ENCODE measurements at regions not wholly inside any gene's neighbourhood (a gene's known extent, or its start where the extent isn't known, plus 50 kb on each side); places are given as distances from the start of the nearest gene placed in this dataset.

DNA sequence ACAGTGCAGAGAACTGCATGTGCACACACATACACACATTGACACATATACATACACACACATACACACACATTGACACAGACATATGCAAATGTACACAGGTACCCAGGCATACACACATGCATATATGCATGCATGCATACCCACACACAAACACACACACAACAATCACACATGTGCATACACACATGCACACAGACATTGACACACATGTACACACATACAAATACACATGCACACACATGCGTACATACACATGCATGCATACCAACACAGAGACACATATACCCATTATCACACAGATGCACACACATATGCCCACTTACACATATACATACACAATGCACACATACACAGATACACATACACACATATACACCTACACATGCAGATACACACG, 299.6 kb upstream of the ADCY2 start:
- Histone ChIP-seq H4K91ac (replicated peaks; ENCODE audit: insufficient read length, low read length) (peak overlapping the region; percentile 17), H3K4me3 (ENCODE audit: extremely low read depth in 1 of 4, insufficient read depth in 2 of 4, low read depth in 3 of 4, low read length in 4 of 4) (no peak overlapping the region), H2AK5ac (ENCODE audit: low read depth, low read length) (no peak overlapping the region), H4K20me1 (replicated peaks in 1 of 2; ENCODE audit: control insufficient read depth in 1 of 2, insufficient read depth in 2 of 2, low read length in 2 of 2) (peaks cover 0 to 4% of the 10 kb centered on the region in 2 experiments), H4K5ac (ENCODE audit: insufficient read length, low read depth, low read length) (no peak overlapping the region), H3K27ac (ENCODE audit: low read depth, low read length) (no peak overlapping the region), H2BK5ac (ENCODE audit: low read depth, low read length) (no peak overlapping the region), H2AFZ (ENCODE audit: low read length) (no peak overlapping the region), H3K9me3 (ENCODE audit: insufficient read depth in 2 of 2, low read depth in 1 of 2, low read length in 1 of 2) (no peaks in the 10 kb centered on the region), H2BK15ac (ENCODE audit: low read length) (no peak overlapping the region), H3K79me2 (ENCODE audit: control insufficient read depth in 1 of 2, insufficient read depth in 2 of 2, low read length in 2 of 2) (no peaks in the 10 kb centered on the region), H3K56ac (replicated peaks; ENCODE audit: insufficient read length, low read depth, low read length) (no peak overlapping the region), H3K9ac (replicated peaks in 1 of 4; ENCODE audit: extremely low read depth in 1 of 4, low read depth in 3 of 4, low read length in 3 of 4) (no peak overlapping the region), H2BK20ac (ENCODE audit: low read length) (no peak overlapping the region), H3K79me1 (ENCODE audit: low read depth, low read length) (no peaks in the 10 kb centered on the region), H3K23ac (ENCODE audit: insufficient read length) (no peak overlapping the region), H3K36me3 (ENCODE audit: control insufficient read depth in 2 of 4, insufficient read depth in 4 of 4, low read length in 3 of 4) (no peaks in the 10 kb centered on the region), H3K4ac (replicated peaks; ENCODE audit: insufficient read length, low read depth, low read length) (no peak overlapping the region), H2BK120ac (replicated peaks; ENCODE audit: low read depth, low read length) (no peak overlapping the region), H4K8ac (ENCODE audit: extremely low read depth, insufficient read depth, low read length) (no peak overlapping the region), H3K4me2 (ENCODE audit: insufficient read depth in 1 of 2, low read depth in 2 of 2, low read length in 2 of 2) (no peak overlapping the region), H2BK12ac (ENCODE audit: low read depth, low read length) (no peak overlapping the region), H3K27me3 (replicated peaks in 1 of 4; ENCODE audit: control insufficient read depth in 3 of 4, extremely low read depth in 1 of 4, insufficient read depth in 3 of 4, low read length in 3 of 4) (no peaks in the 10 kb centered on the region; a peak in 1 of 7 replicates), H3K4me1 (replicated peaks in 1 of 4; ENCODE audit: control insufficient read depth in 3 of 4, insufficient read depth in 4 of 4, low read length in 3 of 4) (no peaks in the 10 kb centered on the region), H3K14ac (ENCODE audit: insufficient read length) (no peak overlapping the region), H3K18ac (ENCODE audit: extremely low read depth, low read length) (no peak overlapping the region), H3K23me2 (ENCODE audit: low read depth, low read length) (peaks cover 2% of the 10 kb centered on the region; the same call in 1 of the 2 replicates)
- POLR2A ChIA-PET (ENCODE audit: partially characterized antibody): no interaction called here
- DNase-seq (ENCODE audit: low read depth in 1 of 2, low spot score in 2 of 2) (no peak), FAIRE-seq (no peak)
- TF ChIP-seq, protein P1, sequence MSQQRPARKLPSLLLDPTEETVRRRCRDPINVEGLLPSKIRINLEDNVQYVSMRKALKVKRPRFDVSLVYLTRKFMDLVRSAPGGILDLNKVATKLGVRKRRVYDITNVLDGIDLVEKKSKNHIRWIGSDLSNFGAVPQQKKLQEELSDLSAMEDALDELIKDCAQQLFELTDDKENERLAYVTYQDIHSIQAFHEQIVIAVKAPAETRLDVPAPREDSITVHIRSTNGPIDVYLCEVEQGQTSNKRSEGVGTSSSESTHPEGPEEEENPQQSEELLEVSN (IDR thresholded peaks at IDR 0.05): no peak
- TF ChIP-seq KDM4A (IDR thresholded peaks at IDR 0.05; ENCODE audit: low read depth, low read length, severe bottlenecking) (no peak), KDM1A (IDR thresholded peaks at IDR 0.05; ENCODE audit: borderline replicate concordance, low read length) (no peak), EP300 (IDR thresholded peaks at IDR 0.05; ENCODE audit: borderline replicate concordance in 1 of 2, low read depth in 2 of 2, low read length in 2 of 2) (no peak), CHD2 (IDR thresholded peaks at IDR 0.05; ENCODE audit: low read length) (no peak)
- CTCF ChIA-PET (ENCODE audit: partially characterized antibody): interaction anchor here (1.1 kb wide), 1 partner anchor 659 kb away, joined by 3 read pairs; no protein-coding TSS in a partner anchor
- 89% methylated on average over 2 of the region's 2 CpGs; no CpG with 5 or more reads in 1 of the 2 experiments for WGBS, 2 experiments (ENCODE audit: extremely low coverage in 1 of 2, insufficient coverage in 1 of 2, insufficient read length in 1 of 2, insufficient replicate concordance in 2 of 2, low coverage in 1 of 2, low lambda C conversion rate in 2 of 2, missing lambda C conversion rate in 1 of 2)

Measured in H1 (cell line).